ENCODE measurements at regions not wholly inside any gene's neighbourhood (a gene's known extent, or its start where the extent isn't known, plus 50 kb on each side); places are given as distances from the start of the nearest gene placed in this dataset.

DNA sequence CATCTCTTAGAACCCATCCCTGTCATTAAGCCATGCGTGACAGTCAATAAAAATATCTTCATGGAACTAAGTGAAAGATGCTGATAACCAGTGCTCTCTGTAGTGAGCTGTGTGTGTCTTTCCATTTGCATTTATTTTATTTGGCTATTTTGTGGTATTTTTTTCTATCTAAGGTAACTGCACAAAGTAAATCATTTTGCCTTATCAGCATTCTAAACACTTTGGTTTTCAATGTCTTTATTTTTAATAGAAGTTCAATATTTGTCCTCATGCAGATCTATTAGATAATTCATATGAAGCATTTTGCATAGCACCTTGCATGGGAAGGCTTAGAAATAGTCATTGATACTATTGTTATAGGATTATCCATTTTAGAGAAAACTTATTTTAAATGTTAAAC is 163.6 kb upstream of the TANK start:
- no peak overlapping the region for H3K4me3 ChIP-seq (ENCODE audit: low read depth, low read length)
- no peak for DNase-seq (ENCODE audit: low read depth)

DNA sequence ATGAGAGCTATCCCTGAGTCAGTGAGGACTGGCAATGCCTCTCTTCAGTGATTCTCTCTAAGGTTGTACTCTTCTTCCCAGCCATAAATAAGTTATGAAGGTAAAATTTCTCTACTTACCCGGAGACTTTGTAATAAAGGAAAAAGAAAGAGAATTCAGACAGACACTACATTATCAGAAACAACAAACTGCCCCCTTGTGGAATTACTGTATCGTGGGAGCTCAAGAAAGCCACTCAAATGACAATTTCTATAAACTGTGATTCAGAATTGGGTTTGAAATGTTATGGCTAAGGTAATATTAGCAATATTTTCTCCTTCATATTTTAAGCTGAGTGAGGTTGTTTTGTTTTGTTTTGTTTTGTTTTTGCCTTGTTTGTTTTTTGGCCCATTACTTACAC is 155.8 kb upstream of the TANK start:
- H3K4me3 ChIP-seq (ENCODE audit: low read depth, low read length): no peak overlapping the region
- DNase-seq (ENCODE audit: low read depth): peak; percentile 20
- TF ChIP-seq, protein P1, sequence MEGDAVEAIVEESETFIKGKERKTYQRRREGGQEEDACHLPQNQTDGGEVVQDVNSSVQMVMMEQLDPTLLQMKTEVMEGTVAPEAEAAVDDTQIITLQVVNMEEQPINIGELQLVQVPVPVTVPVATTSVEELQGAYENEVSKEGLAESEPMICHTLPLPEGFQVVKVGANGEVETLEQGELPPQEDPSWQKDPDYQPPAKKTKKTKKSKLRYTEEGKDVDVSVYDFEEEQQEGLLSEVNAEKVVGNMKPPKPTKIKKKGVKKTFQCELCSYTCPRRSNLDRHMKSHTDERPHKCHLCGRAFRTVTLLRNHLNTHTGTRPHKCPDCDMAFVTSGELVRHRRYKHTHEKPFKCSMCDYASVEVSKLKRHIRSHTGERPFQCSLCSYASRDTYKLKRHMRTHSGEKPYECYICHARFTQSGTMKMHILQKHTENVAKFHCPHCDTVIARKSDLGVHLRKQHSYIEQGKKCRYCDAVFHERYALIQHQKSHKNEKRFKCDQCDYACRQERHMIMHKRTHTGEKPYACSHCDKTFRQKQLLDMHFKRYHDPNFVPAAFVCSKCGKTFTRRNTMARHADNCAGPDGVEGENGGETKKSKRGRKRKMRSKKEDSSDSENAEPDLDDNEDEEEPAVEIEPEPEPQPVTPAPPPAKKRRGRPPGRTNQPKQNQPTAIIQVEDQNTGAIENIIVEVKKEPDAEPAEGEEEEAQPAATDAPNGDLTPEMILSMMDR (IDR thresholded peaks at IDR 0.05; ENCODE audit: insufficient read depth, low read depth, low read length): peak; percentile 42

More for the DNA sequence above, 163.6 kb upstream of the TANK start:
- TF ChIP-seq, protein P1 (IDR thresholded peaks at IDR 0.05; ENCODE audit: insufficient read depth, low read depth, low read length): no peak

- H3K4me3 ChIP-seq (ENCODE audit: low read depth, low read length): no peak overlapping the region
- no peak for DNase-seq (ENCODE audit: low read depth)
- TF ChIP-seq, protein P1 (IDR thresholded peaks at IDR 0.05; ENCODE audit: insufficient read depth, low read depth, low read length): no peak
Observed at GRCh38 chr2:161005170-161005569, 155.1 kb upstream of the TANK start.

- TF ChIP-seq, protein P1 (IDR thresholded peaks at IDR 0.05; ENCODE audit: insufficient read depth, low read depth, low read length): no peak
- DNase-seq (ENCODE audit: low read depth): no peak
- no peak overlapping the region for H3K4me3 ChIP-seq (ENCODE audit: low read depth, low read length)
Observed at GRCh38 chr2:161008311-161008710, 151.9 kb upstream of the TANK start.

DNA sequence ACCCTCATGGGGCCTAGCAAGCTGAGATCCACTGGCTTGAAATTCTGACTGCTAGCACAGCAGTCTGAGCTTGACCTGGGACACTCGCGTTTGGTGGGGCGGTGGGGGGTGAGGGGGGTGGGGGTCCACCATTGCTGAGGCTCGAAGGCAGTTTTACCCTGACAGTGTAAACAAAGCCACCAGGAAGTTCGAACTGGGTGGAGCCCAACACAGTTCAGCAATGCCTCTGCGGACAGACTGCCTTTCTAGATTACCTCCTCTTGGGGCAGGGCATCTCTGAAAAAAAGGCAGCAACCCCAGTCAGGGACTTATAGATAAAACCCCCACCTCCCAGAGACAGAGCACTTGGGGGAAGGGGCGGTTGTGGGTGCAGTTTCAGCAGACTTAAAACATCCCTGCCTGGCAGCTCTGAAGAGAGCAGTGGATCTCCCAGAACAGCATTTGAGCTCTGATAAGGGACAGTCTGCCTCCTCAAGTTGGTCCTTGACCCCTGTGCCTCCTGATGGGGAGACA is 149.7 kb upstream of the TANK start:
- DNase-seq (ENCODE audit: low read depth): no peak
- TF ChIP-seq, protein P1 (IDR thresholded peaks at IDR 0.05; ENCODE audit: insufficient read depth, low read depth, low read length): no peak
- H3K4me3 ChIP-seq (ENCODE audit: low read depth, low read length): no peak overlapping the region

- TF ChIP-seq, protein P1 (IDR thresholded peaks at IDR 0.05; ENCODE audit: insufficient read depth, low read depth, low read length): no peak
- no peak overlapping the region for H3K4me3 ChIP-seq (ENCODE audit: low read depth, low read length)
- no peak for DNase-seq (ENCODE audit: low read depth)
Observed at GRCh38 chr2:161017780-161018470, 142.3 kb upstream of the TANK start.

- no peak overlapping the region for H3K4me3 ChIP-seq (ENCODE audit: low read depth, low read length)
- DNase-seq (ENCODE audit: low read depth): peak; percentile 44
- TF ChIP-seq, protein P1 (IDR thresholded peaks at IDR 0.05; ENCODE audit: insufficient read depth, low read depth, low read length): no peak
Observed at GRCh38 chr2:161019311-161019710, 140.9 kb upstream of the TANK start.
